GM12878 (cell line): ENCODE measurements at regions not wholly inside any gene's neighbourhood (a gene's known extent, or its start where the extent isn't known, plus 50 kb on each side); places are given as distances from the start of the nearest gene placed in this dataset.

Source experiments
- ATAC-seq: fragments of 200-7000 bp; cut with Tn5 transposase; 3 replicates; pipeline ENCODE4 v1.9.1; 2020; ENCODE audit warnings: mild to moderate bottlenecking, moderate library complexity
- BruUV-seq: library from RNA; stranded (reverse); fragments of 400-500 nt; replicated peaks from 2 replicates; lab custom pipeline; 2021; lab: Mats Ljungman, UMichigan
- CTCF ChIA-PET: fragments of 300-600 bp; sonication (Branson Sonifier 250); formaldehyde crosslinking; extraction: SDS; loops from one replicate; lab custom pipeline; 2021; ENCODE audit warnings: inconsistent platforms; lab: Yijun Ruan, JAX
- POLR2A ChIA-PET: fragments of 350-600 bp; formaldehyde crosslinking; extraction: SDS; loops from one replicate; lab custom pipeline; 2021; ENCODE audit warnings: inconsistent platforms; lab: Charles Lee
- RAD21 ChIA-PET: fragments of 300-600 bp; sonication (Branson Sonifier 250); formaldehyde crosslinking; loops from one replicate; lab custom pipeline; 2023; ENCODE audit warnings: antibody characterized with exemption; ENCODE audit not compliant: unreplicated experiment; lab: Charles Lee
- SMC1A ChIA-PET: fragments of 300-600 bp; sonication (Branson Sonifier 250); formaldehyde crosslinking; loops from one replicate; lab custom pipeline; 2023; ENCODE audit not compliant: unreplicated experiment, uncharacterized antibody; lab: Charles Lee
- DNase-seq: peaks from one replicate; pipeline ENCODE4 v3.0.0-alpha.2; 2011; ENCODE audit warnings: low read depth, low spot score
- FAIRE-seq: peaks from 3 replicates; lab custom pipeline; 2011; peaks lifted over from hg19 to GRCh38; lab: Jason Lieb, UNC
- H2AFZ ChIP-seq: 2 replicates; pipeline ENCODE4 v1.6.0; 2011; ENCODE audit warnings: low read depth, low read length, control low read depth; ENCODE audit not compliant: control insufficient read depth
- H3K27ac ChIP-seq: 2 replicates; pipeline ENCODE4 v1.5.1; 2011; ENCODE audit warnings: control low read depth; ENCODE audit not compliant: control insufficient read depth, insufficient read depth
- H3K27me3 ChIP-seq, 2 experiments: replicated peaks in 1 of 2; 2 replicates each; pipeline versions ENCODE4 v1.6.0 to v1.6.1; 2011; ENCODE audit warnings: low read length in 1 of 2; ENCODE audit not compliant: control insufficient read depth in 2 of 2, insufficient read depth in 2 of 2
- H3K36me3 ChIP-seq, 2 experiments: 2 replicates each; pipeline ENCODE4 v1.5.1; 2011; ENCODE audit warnings: low read length in 1 of 2; ENCODE audit not compliant: control insufficient read depth in 2 of 2, insufficient read depth in 2 of 2
- H3K4me1 ChIP-seq: 2 replicates; pipeline ENCODE4 v1.6.1; 2011; ENCODE audit warnings: mild to moderate bottlenecking, low read length, moderate library complexity, mixed read lengths; ENCODE audit not compliant: control insufficient read depth, insufficient read depth
- H3K4me2 ChIP-seq: 2 replicates; pipeline ENCODE4 v1.6.0; 2011; ENCODE audit warnings: control low read depth; ENCODE audit not compliant: control insufficient read depth, insufficient read depth
- H3K4me3 ChIP-seq: fragments of 200-600 bp; sonication (generic); 2 replicates; pipeline ENCODE4 v1.5.1; 2016
- H3K79me2 ChIP-seq: 2 replicates; pipeline ENCODE4 v1.6.0; 2011; ENCODE audit warnings: low read length; ENCODE audit not compliant: control insufficient read depth, insufficient read depth
- H3K9ac ChIP-seq: 2 replicates; pipeline ENCODE4 v1.8.0; 2011; ENCODE audit warnings: low read length, control low read depth, mixed read lengths; ENCODE audit not compliant: control insufficient read depth, insufficient read depth
- H3K9me3 ChIP-seq: replicated peaks from 3 replicates; pipeline ENCODE4 v1.5.1; 2011; ENCODE audit warnings: mild to moderate bottlenecking, low read length; ENCODE audit not compliant: control insufficient read depth, insufficient read depth
- H4K20me1 ChIP-seq: 2 replicates; pipeline ENCODE4 v1.6.0; 2011; ENCODE audit not compliant: control insufficient read depth, insufficient read depth
- IRF5 ChIP-seq: fragments of 450-650 bp; IDR thresholded peaks from 2 replicates; pipeline ENCODE4 v1.6.1; 2017; ENCODE audit warnings: borderline replicate concordance
- KLF5 ChIP-seq: fragments of 450-650 bp; IDR thresholded peaks from 2 replicates; pipeline ENCODE4 v1.6.1; 2014; ENCODE audit warnings: mild to moderate bottlenecking; ENCODE audit not compliant: partially characterized antibody
- NFIC ChIP-seq: IDR thresholded peaks from 2 replicates; pipeline ENCODE4 v1.6.1; 2012; ENCODE audit warnings: low read depth, mild to moderate bottlenecking, inconsistent platforms, low read length, moderate library complexity
- NKRF ChIP-seq: fragments of 450-650 bp; conservative IDR thresholded peaks from 2 replicates; pipeline ENCODE4 v1.6.1; 2017; ENCODE audit warnings: mild to moderate bottlenecking, moderate library complexity
- ZNF622 ChIP-seq: fragments of 450-650 bp; IDR thresholded peaks from 2 replicates; pipeline ENCODE4 v1.6.1; 2017; ENCODE audit warnings: mild to moderate bottlenecking, inconsistent platforms
- WGBS: methylation state at CpG from one replicate; pipeline ENCODE4 v1.1.6; 2016; ENCODE audit warnings: low lambda C conversion rate; ENCODE audit not compliant: insufficient replicate concordance, insufficient coverage; ENCODE audit errors: missing lambda C conversion rate; 5-methylcytosine and 5-hydroxymethylcytosine counted together
- in situ Hi-C: fragments of 300-500 bp; cut with MboI; formaldehyde crosslinking; loops from 9 replicates; pipeline ENCODE4 v1.14.3; 2018; ENCODE audit warnings: mixed read lengths
- intact Hi-C: fragments of 100-400 bp; cut with micrococcal nuclease; formaldehyde crosslinking; loops from one replicate; pipeline ENCODE4 v1.14.2; 2022; ENCODE audit not compliant: unreplicated experiment

GRCh38 chr2:204336153-204336744 lies 209.0 kb upstream of the PARD3B start:
- intact Hi-C loops = no loop called here
- POLR2A ChIA-PET = no interaction called here
- FAIRE-seq = no peak

More at GRCh38 chr2:204336153-204336744, 209.0 kb upstream of the PARD3B start:
- Histone ChIP-seq H3K4me2 (no peak overlapping the region), H3K36me3 (no peaks in the 10 kb centered on the region), H3K4me1 (no peaks in the 10 kb centered on the region), H4K20me1 (no peaks in the 10 kb centered on the region), H2AFZ (no peak overlapping the region), H3K9ac (no peak overlapping the region), H3K27me3 (no peaks in the 10 kb centered on the region), H3K4me3 (no peak overlapping the region), H3K9me3 (no peaks in the 10 kb centered on the region), H3K27ac (no peak overlapping the region), H3K79me2 (no peaks in the 10 kb centered on the region)
- no TSS peak for BruUV-seq
- ChIA-PET SMC1A (no interaction called here), CTCF (interaction anchor here (0.6 to 0.7 kb wide), 2 partner anchors 36 to 555 kb away, joined by 3 read pairs; no protein-coding TSS in a partner anchor), RAD21 (no interaction called here)
- ATAC-seq (no peak), DNase-seq (no peak)
- no peak for TF ChIP-seq IRF5
- no peak for TF ChIP-seq ZNF622
- TF ChIP-seq KLF5 = no peak
- TF ChIP-seq NFIC = no peak
- no peak for TF ChIP-seq NKRF
- WGBS = 2% methylated on average over 3 of the region's 3 CpGs
- in situ Hi-C loops = no loop called here
